GM20000 (cell line): ENCODE measurements at regions not wholly inside any gene's neighbourhood (a gene's known extent, or its start where the extent isn't known, plus 50 kb on each side); places are given as distances from the start of the nearest gene placed in this dataset.
"Not testable (repeated sequence)": the region's sequence is repeated elsewhere in the genome, so short reads cannot be mapped to it uniquely, and the experiment has no call there.

Experiments used
- DNase-seq: peaks from one replicate; pipeline ENCODE4 v3.0.0; 2012; ENCODE audit warnings: low spot score
- TF ChIP-seq, protein P1 (sequence below): IDR thresholded peaks from 2 replicates; pipeline ENCODE4 v1.5.1; 2012; ENCODE audit warnings: mild to moderate bottlenecking, control low read depth; ENCODE audit errors: extremely low read depth, missing control alignments

DNA sequence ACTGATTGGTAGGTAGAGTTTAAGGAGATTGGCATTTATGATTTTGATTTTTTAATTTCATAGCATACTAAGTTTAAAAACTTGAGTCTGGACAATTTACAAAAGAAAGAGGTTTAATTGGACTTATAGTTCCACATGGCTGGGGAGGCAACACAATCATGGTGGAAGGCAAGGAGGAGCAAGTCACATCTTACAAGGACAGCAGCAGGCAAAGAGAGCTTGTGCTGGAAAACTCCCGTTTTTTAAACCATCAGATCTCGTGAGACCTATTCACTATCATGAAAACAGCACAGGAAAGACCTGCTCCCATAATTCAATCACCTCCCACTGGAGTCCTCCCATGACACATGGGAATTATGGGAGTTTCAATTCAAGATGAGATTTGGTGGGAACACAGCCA is 630.9 kb upstream of the NR2F2 start:
- TF ChIP-seq, protein P1, sequence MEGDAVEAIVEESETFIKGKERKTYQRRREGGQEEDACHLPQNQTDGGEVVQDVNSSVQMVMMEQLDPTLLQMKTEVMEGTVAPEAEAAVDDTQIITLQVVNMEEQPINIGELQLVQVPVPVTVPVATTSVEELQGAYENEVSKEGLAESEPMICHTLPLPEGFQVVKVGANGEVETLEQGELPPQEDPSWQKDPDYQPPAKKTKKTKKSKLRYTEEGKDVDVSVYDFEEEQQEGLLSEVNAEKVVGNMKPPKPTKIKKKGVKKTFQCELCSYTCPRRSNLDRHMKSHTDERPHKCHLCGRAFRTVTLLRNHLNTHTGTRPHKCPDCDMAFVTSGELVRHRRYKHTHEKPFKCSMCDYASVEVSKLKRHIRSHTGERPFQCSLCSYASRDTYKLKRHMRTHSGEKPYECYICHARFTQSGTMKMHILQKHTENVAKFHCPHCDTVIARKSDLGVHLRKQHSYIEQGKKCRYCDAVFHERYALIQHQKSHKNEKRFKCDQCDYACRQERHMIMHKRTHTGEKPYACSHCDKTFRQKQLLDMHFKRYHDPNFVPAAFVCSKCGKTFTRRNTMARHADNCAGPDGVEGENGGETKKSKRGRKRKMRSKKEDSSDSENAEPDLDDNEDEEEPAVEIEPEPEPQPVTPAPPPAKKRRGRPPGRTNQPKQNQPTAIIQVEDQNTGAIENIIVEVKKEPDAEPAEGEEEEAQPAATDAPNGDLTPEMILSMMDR, result no peak

DNA sequence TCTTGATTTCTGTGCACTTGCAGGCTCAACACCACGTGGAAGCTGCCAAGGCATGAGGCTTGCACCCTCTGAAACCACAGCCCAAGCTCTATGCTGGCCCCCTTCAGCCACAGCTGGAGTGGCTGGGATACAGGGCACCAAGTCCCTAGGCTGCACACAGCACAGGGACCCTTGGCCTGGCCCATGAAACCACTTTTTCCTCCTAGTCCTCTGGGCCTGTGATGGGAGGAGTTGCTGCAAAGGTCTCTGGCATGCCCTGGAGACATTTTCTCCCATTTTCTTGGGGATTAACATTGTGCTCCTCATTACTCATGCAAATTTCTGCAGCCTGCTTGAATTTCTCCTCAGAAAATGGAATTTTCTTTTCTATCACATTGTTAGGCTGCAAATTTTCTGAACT is 629.8 kb upstream of the NR2F2 start:
- not testable (repeated sequence) for DNase-seq

More for the DNA sequence above, 630.9 kb upstream of the NR2F2 start:
- DNase-seq, result no peak

DNA sequence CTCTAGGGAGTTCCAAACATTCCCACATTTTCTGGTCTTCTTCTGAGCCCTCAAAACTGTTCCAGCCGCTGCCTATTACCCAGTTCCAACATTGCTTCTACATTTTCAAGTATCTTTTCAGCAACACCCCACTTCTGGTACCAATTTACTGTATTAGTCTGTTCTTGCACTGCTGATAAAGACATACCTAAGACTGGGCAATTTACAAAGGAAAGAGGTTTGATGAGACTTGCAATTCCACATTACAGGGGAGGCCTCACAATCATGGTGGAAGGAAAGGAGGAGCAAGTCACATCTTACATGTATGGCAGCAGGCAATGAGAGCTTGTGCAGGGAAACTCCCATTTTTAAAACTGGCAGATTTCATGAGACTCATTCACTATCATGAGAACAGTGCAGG is 629.1 kb upstream of the NR2F2 start:
- DNase-seq, result no peak
- TF ChIP-seq, protein P1, result no peak

DNA sequence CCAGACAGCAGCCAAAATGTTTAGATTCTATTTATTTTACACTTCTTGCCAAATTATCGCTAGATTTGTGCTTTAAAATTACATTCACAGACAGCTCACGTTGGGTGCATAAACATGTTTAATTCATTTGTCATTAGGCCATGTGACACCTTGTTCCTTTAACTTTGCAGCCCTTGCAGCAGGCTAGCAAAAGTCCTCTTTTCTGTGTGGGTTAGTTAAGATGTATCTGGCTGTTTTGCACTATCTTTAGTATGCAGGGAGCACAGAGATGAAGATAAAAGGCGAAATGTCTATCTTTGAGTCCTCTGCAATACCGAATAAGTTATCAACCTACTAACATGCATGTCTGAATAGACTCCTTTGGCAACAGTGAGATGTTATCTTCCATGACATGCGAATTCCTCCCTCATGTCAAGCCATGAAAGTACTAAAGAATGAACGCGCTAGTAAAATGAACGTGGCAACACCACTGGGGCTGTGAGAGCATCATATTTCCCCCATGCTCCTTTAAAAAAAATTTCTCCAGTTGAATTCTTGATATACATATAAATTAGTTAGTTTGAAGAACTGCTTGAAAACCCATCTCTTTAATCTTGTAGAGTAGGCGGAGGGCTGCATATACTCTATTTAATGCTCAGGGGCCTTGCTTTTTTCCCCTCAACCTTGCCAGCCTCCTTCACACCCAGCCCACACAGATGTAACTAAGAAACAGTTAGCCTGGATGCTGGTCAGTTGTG is 620.4 kb upstream of the NR2F2 start:
- DNase-seq, result no peak
- TF ChIP-seq, protein P1, result no peak

DNA sequence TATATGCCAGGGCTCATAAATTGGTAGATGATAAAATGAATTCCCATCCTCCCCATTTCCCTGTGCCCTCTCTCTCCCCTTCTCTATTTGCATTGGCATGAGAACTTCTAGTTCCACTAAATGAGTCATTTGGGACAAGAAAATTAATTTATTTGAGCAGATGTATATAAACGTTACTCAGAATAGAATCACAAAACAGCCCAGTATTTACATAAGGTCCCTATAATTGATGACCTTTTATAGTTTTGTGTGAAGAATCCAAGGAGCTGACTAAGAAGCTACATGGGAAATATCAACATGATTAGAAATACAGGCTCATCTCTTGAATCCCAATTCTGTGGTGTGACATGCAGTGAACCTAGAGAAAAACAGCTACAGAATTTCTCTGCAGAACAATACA is 617.7 kb upstream of the NR2F2 start:
- TF ChIP-seq, protein P1, result no peak
- no peak for DNase-seq

DNA sequence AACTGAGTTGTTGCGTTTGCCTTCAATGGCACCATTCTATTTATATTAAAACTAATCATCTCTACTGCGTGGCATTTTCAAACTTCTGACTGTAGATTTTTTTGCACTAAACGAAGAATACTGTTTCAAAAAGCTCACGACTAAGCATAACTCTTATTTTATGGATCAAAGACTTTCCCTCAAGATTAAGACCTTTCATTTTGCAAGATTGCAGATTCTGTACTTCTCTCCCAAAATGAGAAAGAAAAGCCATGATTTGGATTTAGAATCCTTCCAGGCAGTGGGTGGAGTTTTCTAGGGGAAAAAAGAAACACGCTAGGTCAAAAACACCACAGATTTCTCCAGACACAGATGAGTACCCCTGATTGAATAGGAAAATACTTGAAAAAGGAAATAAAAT is 617.2 kb upstream of the NR2F2 start:
- TF ChIP-seq, protein P1, result no peak

DNA sequence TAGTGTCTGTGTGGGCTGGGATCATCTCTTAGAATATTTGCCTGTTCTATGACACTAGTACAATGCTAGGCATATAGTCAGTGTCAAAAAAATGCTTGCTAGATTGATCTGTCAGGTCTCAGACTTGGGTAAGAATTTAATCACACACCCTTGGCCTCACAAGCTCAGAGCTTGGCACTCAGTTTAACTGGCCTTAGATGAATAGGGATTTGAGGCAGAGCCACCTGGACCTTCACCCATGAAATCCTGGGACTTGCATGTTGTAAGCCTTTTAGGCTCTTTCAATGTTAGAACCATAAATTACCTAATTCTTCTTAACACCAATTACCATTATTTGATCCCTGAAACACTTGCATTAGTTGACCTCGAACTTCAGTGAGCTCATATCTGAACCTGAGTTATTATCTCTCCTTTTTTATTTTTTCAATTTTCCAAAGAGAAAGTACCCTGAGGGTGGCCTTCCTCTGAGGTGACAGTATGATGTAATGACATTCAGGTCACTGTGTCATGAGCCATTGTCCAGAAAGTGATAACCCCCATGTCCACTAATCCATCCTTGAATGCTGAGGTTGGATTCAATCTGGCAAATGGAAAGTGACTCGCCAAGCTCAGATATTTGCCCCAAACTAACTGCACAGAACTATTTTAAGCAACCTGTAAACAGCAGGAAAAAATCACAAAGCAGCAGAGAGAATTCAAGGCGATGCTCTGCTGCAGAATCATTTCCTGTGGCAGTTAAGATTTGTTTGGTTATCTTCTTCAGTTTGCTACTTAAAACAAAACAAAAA is 615.2 kb upstream of the NR2F2 start:
- no peak for DNase-seq

More for the DNA sequence above, 617.2 kb upstream of the NR2F2 start:
- DNase-seq, result no peak

More for the DNA sequence above, 615.2 kb upstream of the NR2F2 start:
- TF ChIP-seq, protein P1, result no peak
